ENCODE measurements at regions not wholly inside any gene's neighbourhood (a gene's known extent, or its start where the extent isn't known, plus 50 kb on each side); places are given as distances from the start of the nearest gene placed in this dataset.

DNA sequence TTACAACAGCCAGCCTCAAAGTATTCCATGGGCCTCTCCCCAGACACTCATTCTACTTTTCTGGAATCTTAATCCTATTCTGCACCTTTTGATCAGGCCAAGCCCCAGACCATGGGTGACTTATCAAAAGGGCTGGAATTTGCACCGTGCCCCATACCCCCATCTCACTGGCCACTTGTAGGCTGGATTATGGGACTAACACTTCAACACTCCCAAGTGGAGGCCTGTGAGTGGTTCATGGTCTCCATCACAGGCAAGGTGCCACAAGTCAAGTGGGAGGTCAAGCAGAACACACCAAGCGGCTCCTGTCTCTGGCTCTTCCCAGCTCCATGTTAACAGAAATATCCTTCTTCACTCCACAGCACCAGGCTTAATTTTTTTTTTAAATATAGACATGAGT is 212.3 kb upstream of the HEY2 start:
- TF ChIP-seq, protein P1, sequence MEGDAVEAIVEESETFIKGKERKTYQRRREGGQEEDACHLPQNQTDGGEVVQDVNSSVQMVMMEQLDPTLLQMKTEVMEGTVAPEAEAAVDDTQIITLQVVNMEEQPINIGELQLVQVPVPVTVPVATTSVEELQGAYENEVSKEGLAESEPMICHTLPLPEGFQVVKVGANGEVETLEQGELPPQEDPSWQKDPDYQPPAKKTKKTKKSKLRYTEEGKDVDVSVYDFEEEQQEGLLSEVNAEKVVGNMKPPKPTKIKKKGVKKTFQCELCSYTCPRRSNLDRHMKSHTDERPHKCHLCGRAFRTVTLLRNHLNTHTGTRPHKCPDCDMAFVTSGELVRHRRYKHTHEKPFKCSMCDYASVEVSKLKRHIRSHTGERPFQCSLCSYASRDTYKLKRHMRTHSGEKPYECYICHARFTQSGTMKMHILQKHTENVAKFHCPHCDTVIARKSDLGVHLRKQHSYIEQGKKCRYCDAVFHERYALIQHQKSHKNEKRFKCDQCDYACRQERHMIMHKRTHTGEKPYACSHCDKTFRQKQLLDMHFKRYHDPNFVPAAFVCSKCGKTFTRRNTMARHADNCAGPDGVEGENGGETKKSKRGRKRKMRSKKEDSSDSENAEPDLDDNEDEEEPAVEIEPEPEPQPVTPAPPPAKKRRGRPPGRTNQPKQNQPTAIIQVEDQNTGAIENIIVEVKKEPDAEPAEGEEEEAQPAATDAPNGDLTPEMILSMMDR (conservative IDR thresholded peaks at IDR 0.05; ENCODE audit: low read length), result no peak
- TF ChIP-seq EZH2phosphoT487 (IDR thresholded peaks at IDR 0.05; ENCODE audit: borderline replicate concordance), result no peak

All from Loucy (cell line).